ENCODE measurements at regions not wholly inside any gene's neighbourhood (a gene's known extent, or its start where the extent isn't known, plus 50 kb on each side); places are given as distances from the start of the nearest gene placed in this dataset.
A peak's percentile ranks its signal among the peaks of the same experiment; 100 is the strongest.

- intact Hi-C loops (cut with micrococcal nuclease; ENCODE audit: unreplicated experiment), result no loop called here
- DNase-seq (ENCODE audit: low spot score), result peak; percentile 27
- Histone ChIP-seq H3K27ac (ENCODE audit: low read depth, low read length, poor library complexity, severe bottlenecking) (no peak overlapping the region), H3K27me3 (replicated peaks; ENCODE audit: insufficient read depth, low read depth, low read length, poor library complexity) (no peaks in the 10 kb centered on the region), H3K36me3 (ENCODE audit: insufficient read depth, low read length, poor library complexity, severe bottlenecking) (no peaks in the 10 kb centered on the region), H3K4me1 (ENCODE audit: insufficient read depth, low read length, poor library complexity, severe bottlenecking) (no peaks in the 10 kb centered on the region), H3K4me3 (ENCODE audit: low read depth, low read length, poor library complexity, severe bottlenecking) (no peak overlapping the region), H3K9me3 (ENCODE audit: low read depth, low read length, poor library complexity, severe bottlenecking) (no peaks in the 10 kb centered on the region)
- CTCF ChIA-PET, result no interaction called here
- TF ChIP-seq CTCF (conservative IDR thresholded peaks at IDR 0.05; ENCODE audit: low read depth, low read length) (no peak), EZH2 (IDR thresholded peaks at IDR 0.05; ENCODE audit: borderline replicate concordance, low read depth, low read length, poor library complexity, severe bottlenecking) (no peak)
- POLR2A ChIA-PET (ENCODE audit: low non-redundant PET), result no interaction called here
- no TSS peak for BruUV-seq (replicated peaks)
Observed at GRCh38 chr10:64408391-64409183, 887.4 kb downstream of the REEP3 start.

- no peak for DNase-seq (ENCODE audit: low spot score)
- no peak for TF ChIP-seq EZH2 (IDR thresholded peaks at IDR 0.05; ENCODE audit: borderline replicate concordance, low read depth, low read length, poor library complexity, severe bottlenecking)
- no peak for TF ChIP-seq CTCF (conservative IDR thresholded peaks at IDR 0.05; ENCODE audit: low read depth, low read length)
- Histone ChIP-seq H3K9me3 (ENCODE audit: low read depth, low read length, poor library complexity, severe bottlenecking) (no peaks in the 10 kb centered on the region), H3K4me3 (ENCODE audit: low read depth, low read length, poor library complexity, severe bottlenecking) (no peak overlapping the region), H3K36me3 (ENCODE audit: insufficient read depth, low read length, poor library complexity, severe bottlenecking) (no peaks in the 10 kb centered on the region), H3K27ac (ENCODE audit: low read depth, low read length, poor library complexity, severe bottlenecking) (no peak overlapping the region), H3K27me3 (replicated peaks; ENCODE audit: insufficient read depth, low read depth, low read length, poor library complexity) (no peaks in the 10 kb centered on the region), H3K4me1 (ENCODE audit: insufficient read depth, low read length, poor library complexity, severe bottlenecking) (no peaks in the 10 kb centered on the region)
- CTCF ChIA-PET, result no interaction called here
- POLR2A ChIA-PET (ENCODE audit: low non-redundant PET), result no interaction called here
- intact Hi-C loops (cut with micrococcal nuclease; ENCODE audit: unreplicated experiment), result no loop called here
- BruUV-seq (replicated peaks), result no TSS peak
Observed at GRCh38 chr10:64409349-64409748, 888.1 kb downstream of the REEP3 start.

GRCh38 chr10:64416011-64416410 is 894.8 kb downstream of the REEP3 start:
- H3K4me3 ChIP-seq (ENCODE audit: low read depth, low read length, poor library complexity, severe bottlenecking), result no peak overlapping the region

More at GRCh38 chr10:64416011-64416410, 894.8 kb downstream of the REEP3 start:
- no peaks in the 10 kb centered on the region for H3K27me3 ChIP-seq (replicated peaks; ENCODE audit: insufficient read depth, low read depth, low read length, poor library complexity)
- no peak overlapping the region for H3K27ac ChIP-seq (ENCODE audit: low read depth, low read length, poor library complexity, severe bottlenecking)
- peak; percentile 16 for DNase-seq (ENCODE audit: low spot score)
- TF ChIP-seq EZH2 (IDR thresholded peaks at IDR 0.05; ENCODE audit: borderline replicate concordance, low read depth, low read length, poor library complexity, severe bottlenecking), result no peak
- TF ChIP-seq CTCF (conservative IDR thresholded peaks at IDR 0.05; ENCODE audit: low read depth, low read length), result no peak
- ChIA-PET POLR2A (ENCODE audit: low non-redundant PET) (no interaction called here), CTCF (no interaction called here)
- no peaks in the 10 kb centered on the region for H3K9me3 ChIP-seq (ENCODE audit: low read depth, low read length, poor library complexity, severe bottlenecking)
- H3K4me1 ChIP-seq (ENCODE audit: insufficient read depth, low read length, poor library complexity, severe bottlenecking), result no peaks in the 10 kb centered on the region
- intact Hi-C loops (cut with micrococcal nuclease; ENCODE audit: unreplicated experiment), result no loop called here
- no TSS peak for BruUV-seq (replicated peaks)
- no peaks in the 10 kb centered on the region for H3K36me3 ChIP-seq (ENCODE audit: insufficient read depth, low read length, poor library complexity, severe bottlenecking)

Measured in A673 (cell line).